ENCODE measurements at regions not wholly inside any gene's neighbourhood (a gene's known extent, or its start where the extent isn't known, plus 50 kb on each side); places are given as distances from the start of the nearest gene placed in this dataset.

DNA sequence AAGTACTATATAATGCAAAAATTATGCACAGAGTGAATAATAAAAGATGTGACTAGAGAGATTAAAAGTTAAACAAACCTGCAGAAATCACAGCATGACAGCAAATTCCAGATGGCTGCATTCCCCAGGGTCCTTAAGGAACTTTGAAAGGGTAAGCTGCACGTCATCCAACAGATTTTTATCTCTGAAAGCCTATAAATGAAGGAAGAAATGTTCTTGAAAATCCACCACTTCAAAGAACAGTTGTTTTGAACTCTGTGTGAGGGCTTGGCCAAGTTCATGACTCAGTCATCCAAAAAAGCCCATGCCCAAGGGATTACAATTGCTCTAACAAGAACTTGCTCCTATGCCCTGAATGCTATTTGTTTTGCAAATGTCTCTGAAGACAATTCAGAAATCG lies 603.6 kb downstream of the PLOD2 start:
- TF ChIP-seq EZH2phosphoT487 (IDR thresholded peaks at IDR 0.05; ENCODE audit: unreplicated experiment) (no peak), CTCF (conservative IDR thresholded peaks at IDR 0.05; ENCODE audit: low read depth in 2 of 2) (no peak), POLR2AphosphoS5 (IDR thresholded peaks at IDR 0.05; ENCODE audit: low read depth) (no peak), EZH2 (IDR thresholded peaks at IDR 0.05; ENCODE audit: low read depth, unreplicated experiment) (no peak)
- TF ChIP-seq, protein P1, sequence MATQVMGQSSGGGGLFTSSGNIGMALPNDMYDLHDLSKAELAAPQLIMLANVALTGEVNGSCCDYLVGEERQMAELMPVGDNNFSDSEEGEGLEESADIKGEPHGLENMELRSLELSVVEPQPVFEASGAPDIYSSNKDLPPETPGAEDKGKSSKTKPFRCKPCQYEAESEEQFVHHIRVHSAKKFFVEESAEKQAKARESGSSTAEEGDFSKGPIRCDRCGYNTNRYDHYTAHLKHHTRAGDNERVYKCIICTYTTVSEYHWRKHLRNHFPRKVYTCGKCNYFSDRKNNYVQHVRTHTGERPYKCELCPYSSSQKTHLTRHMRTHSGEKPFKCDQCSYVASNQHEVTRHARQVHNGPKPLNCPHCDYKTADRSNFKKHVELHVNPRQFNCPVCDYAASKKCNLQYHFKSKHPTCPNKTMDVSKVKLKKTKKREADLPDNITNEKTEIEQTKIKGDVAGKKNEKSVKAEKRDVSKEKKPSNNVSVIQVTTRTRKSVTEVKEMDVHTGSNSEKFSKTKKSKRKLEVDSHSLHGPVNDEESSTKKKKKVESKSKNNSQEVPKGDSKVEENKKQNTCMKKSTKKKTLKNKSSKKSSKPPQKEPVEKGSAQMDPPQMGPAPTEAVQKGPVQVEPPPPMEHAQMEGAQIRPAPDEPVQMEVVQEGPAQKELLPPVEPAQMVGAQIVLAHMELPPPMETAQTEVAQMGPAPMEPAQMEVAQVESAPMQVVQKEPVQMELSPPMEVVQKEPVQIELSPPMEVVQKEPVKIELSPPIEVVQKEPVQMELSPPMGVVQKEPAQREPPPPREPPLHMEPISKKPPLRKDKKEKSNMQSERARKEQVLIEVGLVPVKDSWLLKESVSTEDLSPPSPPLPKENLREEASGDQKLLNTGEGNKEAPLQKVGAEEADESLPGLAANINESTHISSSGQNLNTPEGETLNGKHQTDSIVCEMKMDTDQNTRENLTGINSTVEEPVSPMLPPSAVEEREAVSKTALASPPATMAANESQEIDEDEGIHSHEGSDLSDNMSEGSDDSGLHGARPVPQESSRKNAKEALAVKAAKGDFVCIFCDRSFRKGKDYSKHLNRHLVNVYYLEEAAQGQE (IDR thresholded peaks at IDR 0.05; ENCODE audit: unreplicated experiment), result no peak
